ENCODE measurements at regions not wholly inside any gene's neighbourhood (a gene's known extent, or its start where the extent isn't known, plus 50 kb on each side); places are given as distances from the start of the nearest gene placed in this dataset.

DNA sequence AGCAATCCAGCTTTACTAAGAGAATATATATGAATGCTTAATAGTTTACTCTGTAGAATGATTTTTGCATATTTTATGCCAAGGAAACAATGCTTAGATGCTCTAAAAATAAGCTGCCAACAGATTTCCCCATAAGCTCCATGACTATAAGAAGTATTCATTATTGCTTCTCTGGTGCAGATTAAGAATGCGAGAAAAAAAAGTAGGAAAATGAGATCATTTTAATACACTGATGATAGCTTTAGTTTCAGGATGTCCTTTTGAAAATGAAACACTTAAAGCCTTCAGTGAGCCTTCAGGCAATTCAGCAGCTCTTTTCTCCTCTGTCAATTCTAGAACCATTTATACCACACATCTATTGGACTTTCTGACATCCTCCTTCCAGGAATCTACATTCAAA lies 735.0 kb upstream of the POT1 start (continued):
- TF ChIP-seq, protein P1, sequence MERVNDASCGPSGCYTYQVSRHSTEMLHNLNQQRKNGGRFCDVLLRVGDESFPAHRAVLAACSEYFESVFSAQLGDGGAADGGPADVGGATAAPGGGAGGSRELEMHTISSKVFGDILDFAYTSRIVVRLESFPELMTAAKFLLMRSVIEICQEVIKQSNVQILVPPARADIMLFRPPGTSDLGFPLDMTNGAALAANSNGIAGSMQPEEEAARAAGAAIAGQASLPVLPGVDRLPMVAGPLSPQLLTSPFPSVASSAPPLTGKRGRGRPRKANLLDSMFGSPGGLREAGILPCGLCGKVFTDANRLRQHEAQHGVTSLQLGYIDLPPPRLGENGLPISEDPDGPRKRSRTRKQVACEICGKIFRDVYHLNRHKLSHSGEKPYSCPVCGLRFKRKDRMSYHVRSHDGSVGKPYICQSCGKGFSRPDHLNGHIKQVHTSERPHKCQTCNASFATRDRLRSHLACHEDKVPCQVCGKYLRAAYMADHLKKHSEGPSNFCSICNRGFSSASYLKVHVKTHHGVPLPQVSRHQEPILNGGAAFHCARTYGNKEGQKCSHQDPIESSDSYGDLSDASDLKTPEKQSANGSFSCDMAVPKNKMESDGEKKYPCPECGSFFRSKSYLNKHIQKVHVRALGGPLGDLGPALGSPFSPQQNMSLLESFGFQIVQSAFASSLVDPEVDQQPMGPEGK (CRISPR knock-in tag; IDR thresholded peaks at IDR 0.05; ENCODE audit: borderline replicate concordance), result no peak
- TF ChIP-seq RARB (CRISPR knock-in tag; IDR thresholded peaks at IDR 0.05), result no peak

GRCh38 chr7:125663961-125664360 lies 734.3 kb upstream of the POT1 start:
- ATAC-seq, result no peak
- TF ChIP-seq GLIS3 (CRISPR knock-in tag; IDR thresholded peaks at IDR 0.05), result no peak
- no peak for TF ChIP-seq PPARA (CRISPR knock-in tag; IDR thresholded peaks at IDR 0.05; ENCODE audit: borderline replicate concordance)
- no peak for TF ChIP-seq ESRRG (CRISPR knock-in tag; IDR thresholded peaks at IDR 0.05)
- TF ChIP-seq, protein P2, sequence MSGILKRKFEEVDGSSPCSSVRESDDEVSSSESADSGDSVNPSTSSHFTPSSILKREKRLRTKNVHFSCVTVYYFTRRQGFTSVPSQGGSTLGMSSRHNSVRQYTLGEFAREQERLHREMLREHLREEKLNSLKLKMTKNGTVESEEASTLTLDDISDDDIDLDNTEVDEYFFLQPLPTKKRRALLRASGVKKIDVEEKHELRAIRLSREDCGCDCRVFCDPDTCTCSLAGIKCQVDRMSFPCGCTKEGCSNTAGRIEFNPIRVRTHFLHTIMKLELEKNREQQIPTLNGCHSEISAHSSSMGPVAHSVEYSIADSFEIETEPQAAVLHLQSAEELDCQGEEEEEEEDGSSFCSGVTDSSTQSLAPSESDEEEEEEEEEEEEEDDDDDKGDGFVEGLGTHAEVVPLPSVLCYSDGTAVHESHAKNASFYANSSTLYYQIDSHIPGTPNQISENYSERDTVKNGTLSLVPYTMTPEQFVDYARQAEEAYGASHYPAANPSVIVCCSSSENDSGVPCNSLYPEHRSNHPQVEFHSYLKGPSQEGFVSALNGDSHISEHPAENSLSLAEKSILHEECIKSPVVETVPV (CRISPR knock-in tag; IDR thresholded peaks at IDR 0.05), result no peak
- TF ChIP-seq CSDC2 (CRISPR knock-in tag; IDR thresholded peaks at IDR 0.05), result no peak
- TF ChIP-seq BACH2 (CRISPR knock-in tag; IDR thresholded peaks at IDR 0.05; ENCODE audit: borderline replicate concordance), result no peak
- no peak for TF ChIP-seq TCF4 (CRISPR knock-in tag; IDR thresholded peaks at IDR 0.05; ENCODE audit: borderline replicate concordance)
- TF ChIP-seq CREB5 (CRISPR knock-in tag; IDR thresholded peaks at IDR 0.05; ENCODE audit: low read depth), result no peak
- no peak for TF ChIP-seq ZNF8 (CRISPR knock-in tag; IDR thresholded peaks at IDR 0.05)
- TF ChIP-seq SNAI2 (CRISPR knock-in tag; IDR thresholded peaks at IDR 0.05), result no peak
- TF ChIP-seq ARNTL (CRISPR knock-in tag; IDR thresholded peaks at IDR 0.05; ENCODE audit: borderline replicate concordance, low read depth), result no peak
- TF ChIP-seq, protein P3, sequence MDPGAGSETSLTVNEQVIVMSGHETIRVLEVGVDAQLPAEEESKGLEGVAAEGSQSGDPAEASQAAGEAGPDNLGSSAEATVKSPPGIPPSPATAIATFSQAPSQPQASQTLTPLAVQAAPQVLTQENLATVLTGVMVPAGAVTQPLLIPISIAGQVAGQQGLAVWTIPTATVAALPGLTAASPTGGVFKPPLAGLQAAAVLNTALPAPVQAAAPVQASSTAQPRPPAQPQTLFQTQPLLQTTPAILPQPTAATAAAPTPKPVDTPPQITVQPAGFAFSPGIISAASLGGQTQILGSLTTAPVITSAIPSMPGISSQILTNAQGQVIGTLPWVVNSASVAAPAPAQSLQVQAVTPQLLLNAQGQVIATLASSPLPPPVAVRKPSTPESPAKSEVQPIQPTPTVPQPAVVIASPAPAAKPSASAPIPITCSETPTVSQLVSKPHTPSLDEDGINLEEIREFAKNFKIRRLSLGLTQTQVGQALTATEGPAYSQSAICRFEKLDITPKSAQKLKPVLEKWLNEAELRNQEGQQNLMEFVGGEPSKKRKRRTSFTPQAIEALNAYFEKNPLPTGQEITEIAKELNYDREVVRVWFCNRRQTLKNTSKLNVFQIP (CRISPR knock-in tag; IDR thresholded peaks at IDR 0.05; ENCODE audit: borderline replicate concordance, low read depth), result no peak
- TF ChIP-seq OSR1 (CRISPR knock-in tag; IDR thresholded peaks at IDR 0.05), result no peak
- TF ChIP-seq ZNF565 (CRISPR knock-in tag; conservative IDR thresholded peaks at IDR 0.05; ENCODE audit: low read depth), result no peak
- TF ChIP-seq ISL1 (CRISPR knock-in tag; IDR thresholded peaks at IDR 0.05), result no peak
- TF ChIP-seq, protein P4, sequence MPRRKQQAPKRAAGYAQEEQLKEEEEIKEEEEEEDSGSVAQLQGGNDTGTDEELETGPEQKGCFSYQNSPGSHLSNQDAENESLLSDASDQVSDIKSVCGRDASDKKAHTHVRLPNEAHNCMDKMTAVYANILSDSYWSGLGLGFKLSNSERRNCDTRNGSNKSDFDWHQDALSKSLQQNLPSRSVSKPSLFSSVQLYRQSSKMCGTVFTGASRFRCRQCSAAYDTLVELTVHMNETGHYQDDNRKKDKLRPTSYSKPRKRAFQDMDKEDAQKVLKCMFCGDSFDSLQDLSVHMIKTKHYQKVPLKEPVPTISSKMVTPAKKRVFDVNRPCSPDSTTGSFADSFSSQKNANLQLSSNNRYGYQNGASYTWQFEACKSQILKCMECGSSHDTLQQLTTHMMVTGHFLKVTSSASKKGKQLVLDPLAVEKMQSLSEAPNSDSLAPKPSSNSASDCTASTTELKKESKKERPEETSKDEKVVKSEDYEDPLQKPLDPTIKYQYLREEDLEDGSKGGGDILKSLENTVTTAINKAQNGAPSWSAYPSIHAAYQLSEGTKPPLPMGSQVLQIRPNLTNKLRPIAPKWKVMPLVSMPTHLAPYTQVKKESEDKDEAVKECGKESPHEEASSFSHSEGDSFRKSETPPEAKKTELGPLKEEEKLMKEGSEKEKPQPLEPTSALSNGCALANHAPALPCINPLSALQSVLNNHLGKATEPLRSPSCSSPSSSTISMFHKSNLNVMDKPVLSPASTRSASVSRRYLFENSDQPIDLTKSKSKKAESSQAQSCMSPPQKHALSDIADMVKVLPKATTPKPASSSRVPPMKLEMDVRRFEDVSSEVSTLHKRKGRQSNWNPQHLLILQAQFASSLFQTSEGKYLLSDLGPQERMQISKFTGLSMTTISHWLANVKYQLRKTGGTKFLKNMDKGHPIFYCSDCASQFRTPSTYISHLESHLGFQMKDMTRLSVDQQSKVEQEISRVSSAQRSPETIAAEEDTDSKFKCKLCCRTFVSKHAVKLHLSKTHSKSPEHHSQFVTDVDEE (CRISPR knock-in tag; IDR thresholded peaks at IDR 0.05), result no peak
- no peak for TF ChIP-seq ZC3H10 (CRISPR knock-in tag; IDR thresholded peaks at IDR 0.05)
- no peak for TF ChIP-seq ZFP3 (CRISPR knock-in tag; IDR thresholded peaks at IDR 0.05)
- TF ChIP-seq TOX (CRISPR knock-in tag; IDR thresholded peaks at IDR 0.05; ENCODE audit: borderline replicate concordance), result no peak

- ATAC-seq, result no peak
- TF ChIP-seq ZFP3 (CRISPR knock-in tag; IDR thresholded peaks at IDR 0.05) (no peak), ISL1 (CRISPR knock-in tag; IDR thresholded peaks at IDR 0.05) (no peak), GLIS3 (CRISPR knock-in tag; IDR thresholded peaks at IDR 0.05) (no peak), OSR1 (CRISPR knock-in tag; IDR thresholded peaks at IDR 0.05) (no peak), PPARA (CRISPR knock-in tag; IDR thresholded peaks at IDR 0.05; ENCODE audit: borderline replicate concordance) (no peak), ZFP30 (CRISPR knock-in tag; IDR thresholded peaks at IDR 0.05) (no peak), ZNF70 (CRISPR knock-in tag; IDR thresholded peaks at IDR 0.05) (no peak)
Measured at GRCh38 chr7:125661677-125662076, 732.1 kb upstream of the POT1 start.
